ENCODE measurements at regions not wholly inside any gene's neighbourhood (a gene's known extent, or its start where the extent isn't known, plus 50 kb on each side); places are given as distances from the start of the nearest gene placed in this dataset.
"Not testable (repeated sequence)": the region's sequence is repeated elsewhere in the genome, so short reads cannot be mapped to it uniquely, and the experiment has no call there.

GRCh38 chr7:35853194-35853593 lies 52.3 kb downstream of the SEPTIN7 start:
- H2BK5ac ChIP-seq (ENCODE audit: low read length); H3K18ac ChIP-seq (ENCODE audit: low read length); H2BK120ac ChIP-seq (ENCODE audit: low read depth, low read length); H3K79me1 ChIP-seq (ENCODE audit: low read depth, low read length); H3K4me3 ChIP-seq (ENCODE audit: low read length in 2 of 2); DNase-seq (ENCODE audit: low spot score); H3K4me1 ChIP-seq (ENCODE audit: control insufficient read depth in 2 of 2, insufficient read depth in 1 of 2, low read depth in 1 of 2, low read length in 2 of 2); H3K9ac ChIP-seq (ENCODE audit: low read depth, low read length, poor library complexity); H3K4ac ChIP-seq (ENCODE audit: low read length); H3K14ac ChIP-seq (ENCODE audit: low read length); H3K27me3 ChIP-seq (ENCODE audit: control insufficient read depth in 3 of 3, insufficient read depth in 3 of 3, low read depth in 1 of 3, low read length in 3 of 3); H3K4me2 ChIP-seq (ENCODE audit: insufficient read depth, low read length, poor library complexity, severe bottlenecking); H2BK15ac ChIP-seq (ENCODE audit: low read length); H2BK12ac ChIP-seq (ENCODE audit: low read length); H2AFZ ChIP-seq (ENCODE audit: low read length); H3K23ac ChIP-seq (ENCODE audit: low read depth, low read length, poor library complexity); H3K27ac ChIP-seq (replicated peaks; ENCODE audit: low read length); H2AK5ac ChIP-seq (ENCODE audit: low read depth, low read length); H4K91ac ChIP-seq (ENCODE audit: low read depth, low read length, poor library complexity); H4K8ac ChIP-seq (ENCODE audit: low read depth, low read length): not testable (repeated sequence)
- Histone ChIP-seq H3K9me3 (replicated peaks in 1 of 2; ENCODE audit: control insufficient read depth in 2 of 2, insufficient read depth in 1 of 2, low read depth in 1 of 2, low read length in 2 of 2) (peaks cover 0 to 14% of the 10 kb centered on the region in 2 donors), H3K36me3 (replicated peaks in 1 of 2; ENCODE audit: control insufficient read depth in 2 of 2, insufficient read depth in 2 of 2, low read length in 2 of 2) (peaks cover 0 to 46% of the 10 kb centered on the region in 2 donors)
- WGBS, 2 donors (ENCODE audit: extremely low coverage in 2 of 2, insufficient read length in 2 of 2, insufficient replicate concordance in 1 of 2): no CpG with 5 or more reads among the region's 7 CpGs

- Histone ChIP-seq H3K4me1 (ENCODE audit: control insufficient read depth in 2 of 2, insufficient read depth in 1 of 2, low read depth in 1 of 2, low read length in 2 of 2) (peaks cover 0 to under 1% of the 10 kb centered on the region in 2 donors), H3K27ac (replicated peaks; ENCODE audit: low read length) (no peak overlapping the region), H2AK5ac (ENCODE audit: low read depth, low read length) (no peak overlapping the region), H3K27me3 (ENCODE audit: control insufficient read depth in 3 of 3, insufficient read depth in 3 of 3, low read depth in 1 of 3, low read length in 3 of 3) (no peaks in the 10 kb centered on the region), H2BK120ac (ENCODE audit: low read depth, low read length) (no peak overlapping the region), H3K9me3 (replicated peaks in 1 of 2; ENCODE audit: control insufficient read depth in 2 of 2, insufficient read depth in 1 of 2, low read depth in 1 of 2, low read length in 2 of 2) (peaks cover 0 to 16% of the 10 kb centered on the region in 2 donors), H3K79me1 (ENCODE audit: low read depth, low read length) (no peaks in the 10 kb centered on the region), H3K23ac (ENCODE audit: low read depth, low read length, poor library complexity) (no peak overlapping the region), H2AFZ (ENCODE audit: low read length) (no peak overlapping the region), H2BK12ac (ENCODE audit: low read length) (no peak overlapping the region), H2BK5ac (ENCODE audit: low read length) (no peak overlapping the region), H3K4me3 (ENCODE audit: low read length in 2 of 2) (no peak overlapping the region), H4K91ac (ENCODE audit: low read depth, low read length, poor library complexity) (no peak overlapping the region), H3K36me3 (replicated peaks in 1 of 2; ENCODE audit: control insufficient read depth in 2 of 2, insufficient read depth in 2 of 2, low read length in 2 of 2) (peaks cover 0 to 43% of the 10 kb centered on the region in 2 donors), H3K18ac (ENCODE audit: low read length) (no peak overlapping the region), H3K14ac (ENCODE audit: low read length) (no peak overlapping the region), H3K4me2 (ENCODE audit: insufficient read depth, low read length, poor library complexity, severe bottlenecking) (no peak overlapping the region), H3K4ac (ENCODE audit: low read length) (no peak overlapping the region), H3K9ac (ENCODE audit: low read depth, low read length, poor library complexity) (no peak overlapping the region), H2BK15ac (ENCODE audit: low read length) (no peak overlapping the region), H4K8ac (ENCODE audit: low read depth, low read length) (no peak overlapping the region)
- DNase-seq (ENCODE audit: low spot score): no peak
- no CpG with 5 or more reads among the region's 1 CpG for WGBS, 2 donors (ENCODE audit: extremely low coverage in 2 of 2, insufficient read length in 2 of 2, insufficient replicate concordance in 1 of 2)
These were observed 53.5 kb downstream of the SEPTIN7 start for GRCh38 chr7:35854311-35854710.

- Histone ChIP-seq H4K91ac (ENCODE audit: low read depth, low read length, poor library complexity) (no peak overlapping the region), H3K4ac (ENCODE audit: low read length) (no peak overlapping the region), H3K4me3 (ENCODE audit: low read length in 2 of 2) (no peak overlapping the region), H2BK15ac (ENCODE audit: low read length) (no peak overlapping the region), H3K23ac (ENCODE audit: low read depth, low read length, poor library complexity) (no peak overlapping the region), H2BK5ac (ENCODE audit: low read length) (no peak overlapping the region), H3K4me1 (ENCODE audit: control insufficient read depth in 2 of 2, insufficient read depth in 1 of 2, low read depth in 1 of 2, low read length in 2 of 2) (peaks cover 0 to under 1% of the 10 kb centered on the region in 2 donors), H2AFZ (ENCODE audit: low read length) (no peak overlapping the region), H3K18ac (ENCODE audit: low read length) (no peak overlapping the region), H2AK5ac (ENCODE audit: low read depth, low read length) (no peak overlapping the region), H2BK12ac (ENCODE audit: low read length) (no peak overlapping the region), H3K9ac (ENCODE audit: low read depth, low read length, poor library complexity) (no peak overlapping the region), H3K14ac (ENCODE audit: low read length) (no peak overlapping the region), H3K79me1 (ENCODE audit: low read depth, low read length) (no peaks in the 10 kb centered on the region), H3K4me2 (ENCODE audit: insufficient read depth, low read length, poor library complexity, severe bottlenecking) (no peak overlapping the region), H3K27me3 (ENCODE audit: control insufficient read depth in 3 of 3, insufficient read depth in 3 of 3, low read depth in 1 of 3, low read length in 3 of 3) (no peaks in the 10 kb centered on the region), H3K27ac (replicated peaks; ENCODE audit: low read length) (no peak overlapping the region), H2BK120ac (ENCODE audit: low read depth, low read length) (no peak overlapping the region), H3K9me3 (replicated peaks in 1 of 2; ENCODE audit: control insufficient read depth in 2 of 2, insufficient read depth in 1 of 2, low read depth in 1 of 2, low read length in 2 of 2) (peaks cover 0 to 21% of the 10 kb centered on the region in 2 donors), H3K36me3 (replicated peaks in 1 of 2; ENCODE audit: control insufficient read depth in 2 of 2, insufficient read depth in 2 of 2, low read length in 2 of 2) (peaks cover 0 to 40% of the 10 kb centered on the region in 2 donors), H4K8ac (ENCODE audit: low read depth, low read length) (no peak overlapping the region)
- no peak for DNase-seq (ENCODE audit: low spot score)
- no CpG with 5 or more reads among the region's 4 CpGs for WGBS, 2 donors (ENCODE audit: extremely low coverage in 2 of 2, insufficient read length in 2 of 2, insufficient replicate concordance in 1 of 2)
These were observed 55.3 kb downstream of the SEPTIN7 start for GRCh38 chr7:35856175-35856574.

GRCh38 chr7:35860664-35861063 lies 59.8 kb downstream of the SEPTIN7 start:
- DNase-seq (ENCODE audit: low spot score): no peak
- Histone ChIP-seq H2BK15ac (ENCODE audit: low read length) (no peak overlapping the region), H3K9ac (ENCODE audit: low read depth, low read length, poor library complexity) (no peak overlapping the region), H2AK5ac (ENCODE audit: low read depth, low read length) (no peak overlapping the region), H2AFZ (ENCODE audit: low read length) (no peak overlapping the region), H3K36me3 (replicated peaks in 1 of 2; ENCODE audit: control insufficient read depth in 2 of 2, insufficient read depth in 2 of 2, low read length in 2 of 2) (peaks cover 0 to 47% of the 10 kb centered on the region in 2 donors), H3K4me1 (ENCODE audit: control insufficient read depth in 2 of 2, insufficient read depth in 1 of 2, low read depth in 1 of 2, low read length in 2 of 2) (peaks cover 0 to 4% of the 10 kb centered on the region in 2 donors), H2BK5ac (ENCODE audit: low read length) (no peak overlapping the region), H3K4me3 (ENCODE audit: low read length in 2 of 2) (no peak overlapping the region), H3K27ac (replicated peaks; ENCODE audit: low read length) (no peak overlapping the region), H4K8ac (ENCODE audit: low read depth, low read length) (no peak overlapping the region), H3K4ac (ENCODE audit: low read length) (no peak overlapping the region), H3K18ac (ENCODE audit: low read length) (no peak overlapping the region), H3K9me3 (replicated peaks in 1 of 2; ENCODE audit: control insufficient read depth in 2 of 2, insufficient read depth in 1 of 2, low read depth in 1 of 2, low read length in 2 of 2) (peaks cover 0 to 17% of the 10 kb centered on the region in 2 donors), H4K91ac (ENCODE audit: low read depth, low read length, poor library complexity) (no peak overlapping the region), H3K79me1 (ENCODE audit: low read depth, low read length) (no peaks in the 10 kb centered on the region), H3K27me3 (ENCODE audit: control insufficient read depth in 3 of 3, insufficient read depth in 3 of 3, low read depth in 1 of 3, low read length in 3 of 3) (no peaks in the 10 kb centered on the region), H2BK120ac (ENCODE audit: low read depth, low read length) (no peak overlapping the region), H3K14ac (ENCODE audit: low read length) (no peak overlapping the region), H2BK12ac (ENCODE audit: low read length) (no peak overlapping the region), H3K4me2 (ENCODE audit: insufficient read depth, low read length, poor library complexity, severe bottlenecking) (no peak overlapping the region), H3K23ac (ENCODE audit: low read depth, low read length, poor library complexity) (no peak overlapping the region)
- no CpG with 5 or more reads among the region's 1 CpG for WGBS, 2 donors (ENCODE audit: extremely low coverage in 2 of 2, insufficient read length in 2 of 2, insufficient replicate concordance in 1 of 2)
